H4 (cell line): ENCODE measurements at regions not wholly inside any gene's neighbourhood (a gene's known extent, or its start where the extent isn't known, plus 50 kb on each side); places are given as distances from the start of the nearest gene placed in this dataset.
"Not testable (repeated sequence)": the region's sequence is repeated elsewhere in the genome, so short reads cannot be mapped to it uniquely, and the experiment has no call there.

Experiments
- DNase-seq: peaks from one replicate; pipeline ENCODE4 v3.0.0-alpha.2; 2015; ENCODE audit warnings: low spot score

- no peak for DNase-seq
These were observed 299.5 kb downstream of the MED10 start for GRCh38 chr5:6078881-6079280.

- DNase-seq = no peak
These were observed 301.8 kb downstream of the MED10 start for GRCh38 chr5:6076341-6077239.

GRCh38 chr5:6072488-6072887 lies 305.9 kb downstream of the MED10 start:
- not testable (repeated sequence) for DNase-seq

- no peak for DNase-seq
These were observed 308.7 kb downstream of the MED10 start for GRCh38 chr5:6069496-6070185.

GRCh38 chr5:6066016-6066415 lies 312.3 kb downstream of the MED10 start:
- no peak for DNase-seq

- DNase-seq = no peak
These were observed 319.1 kb downstream of the MED10 start for GRCh38 chr5:6059137-6059800.

GRCh38 chr5:6058055-6058715 lies 320.2 kb downstream of the MED10 start:
- no peak for DNase-seq

GRCh38 chr5:6056280-6056679 lies 322.1 kb downstream of the MED10 start:
- DNase-seq = no peak

- no peak for DNase-seq
These were observed 328.7 kb downstream of the MED10 start for GRCh38 chr5:6049662-6050061.

GRCh38 chr5:6048746-6049145 lies 329.6 kb downstream of the MED10 start:
- DNase-seq = no peak

- DNase-seq = no peak
These were observed 331.9 kb downstream of the MED10 start for GRCh38 chr5:6046296-6046967.

GRCh38 chr5:6043491-6044310 lies 334.6 kb downstream of the MED10 start:
- DNase-seq = no peak

- DNase-seq = no peak
These were observed 336.3 kb downstream of the MED10 start for GRCh38 chr5:6041977-6042550.

- no peak for DNase-seq
These were observed 339.2 kb downstream of the MED10 start for GRCh38 chr5:6039111-6039510.

- DNase-seq = no peak
These were observed 342.3 kb downstream of the MED10 start for GRCh38 chr5:6036006-6036405.

GRCh38 chr5:6029811-6030271 lies 348.5 kb downstream of the MED10 start:
- DNase-seq = no peak

- DNase-seq = no peak
These were observed 351.5 kb downstream of the MED10 start for GRCh38 chr5:6026766-6027406.

- DNase-seq = no peak
These were observed 358.7 kb downstream of the MED10 start for GRCh38 chr5:6019612-6020011.

GRCh38 chr5:6013506-6013905 lies 364.8 kb downstream of the MED10 start:
- DNase-seq = no peak

GRCh38 chr5:6011199-6011598 lies 367.1 kb downstream of the MED10 start:
- DNase-seq = no peak
